ENCODE measurements at regions not wholly inside any gene's neighbourhood (a gene's known extent, or its start where the extent isn't known, plus 50 kb on each side); places are given as distances from the start of the nearest gene placed in this dataset.

DNA sequence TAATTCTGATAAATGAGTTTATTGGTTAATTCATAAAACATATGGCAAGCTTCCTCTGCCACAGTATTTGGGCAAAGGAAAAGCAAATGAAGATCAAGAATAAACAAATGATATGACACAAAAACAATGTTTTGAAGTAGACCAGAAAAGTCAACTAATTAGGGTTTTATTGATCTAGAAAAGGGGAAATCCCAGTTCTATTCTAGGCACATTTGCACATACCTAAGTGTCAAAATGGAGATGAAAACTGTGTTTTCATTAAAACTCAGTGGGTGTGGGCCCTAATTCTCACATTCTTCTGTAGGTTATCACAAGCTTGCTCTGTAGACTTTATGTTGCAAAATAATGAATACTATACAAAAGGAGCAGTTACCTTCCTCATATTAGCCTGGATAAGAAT, 69.0 kb upstream of the TENT5A start:
- Histone ChIP-seq H4K12ac (ENCODE audit: low read depth, low read length) (no peak overlapping the region), H4K91ac (ENCODE audit: low read depth, low read length) (no peak overlapping the region), H3K9ac (ENCODE audit: low read length) (no peak overlapping the region), H3K27me3 (ENCODE audit: insufficient read depth, low read length) (no peaks in the 10 kb centered on the region), H3K23ac (ENCODE audit: low read length) (no peak overlapping the region), H2BK12ac (ENCODE audit: low read length) (no peak overlapping the region), H3K4me1 (ENCODE audit: control insufficient read depth in 1 of 2, insufficient read depth in 2 of 2, low read length in 2 of 2) (peaks cover 0 to 2% of the 10 kb centered on the region in 2 experiments), H2BK5ac (ENCODE audit: low read depth, low read length, poor library complexity) (no peak overlapping the region), H3K79me2 (ENCODE audit: control insufficient read depth, insufficient read depth, low read length, poor library complexity) (no peaks in the 10 kb centered on the region), H3K4ac (ENCODE audit: low read depth, low read length) (no peak overlapping the region), H4K8ac (ENCODE audit: low read depth, low read length) (no peak overlapping the region), H2AK5ac (ENCODE audit: low read length) (no peak overlapping the region), H3K79me1 (ENCODE audit: low read length) (no peaks in the 10 kb centered on the region), H3K14ac (ENCODE audit: low read length) (no peak overlapping the region), H3K4me3 (ENCODE audit: low read depth, low read length) (no peak overlapping the region), H3K18ac (ENCODE audit: low read length) (no peak overlapping the region), H3K36me3 (ENCODE audit: control insufficient read depth in 1 of 2, insufficient read depth in 2 of 2, low read length in 2 of 2) (no peaks in the 10 kb centered on the region), H3K4me2 (ENCODE audit: low read length) (no peak overlapping the region), H3K9me3 (ENCODE audit: insufficient read depth, low read depth, low read length) (no peaks in the 10 kb centered on the region), H3K27ac (ENCODE audit: low read depth, low read length) (no peak overlapping the region), H2BK120ac (ENCODE audit: insufficient read depth, low read length, poor library complexity) (no peak overlapping the region), H2AFZ (ENCODE audit: insufficient read depth, low read length, poor library complexity) (no peak overlapping the region)
- no peak for DNase-seq

DNA sequence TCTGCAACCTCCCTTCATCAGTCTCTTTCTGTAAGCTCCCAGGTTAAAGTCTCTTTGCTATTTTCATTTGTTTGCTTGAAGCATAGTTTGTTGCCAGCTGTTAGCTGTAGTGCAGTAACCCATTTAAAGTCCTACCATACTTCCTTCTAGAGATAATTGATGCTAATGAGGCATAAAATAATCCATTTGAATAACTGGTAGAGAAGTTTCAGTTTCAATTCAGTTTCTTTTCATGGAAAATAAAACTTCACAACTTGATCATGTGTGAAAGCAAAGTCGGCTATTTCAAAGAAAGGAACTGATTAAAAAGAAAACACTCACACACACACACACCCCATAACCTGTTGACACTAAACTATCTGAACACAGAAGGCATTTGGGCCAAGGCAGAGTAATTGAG, 68.5 kb upstream of the TENT5A start:
- H3K18ac ChIP-seq (ENCODE audit: low read length): no peak overlapping the region
- H2BK12ac ChIP-seq (ENCODE audit: low read length): no peak overlapping the region
- no peak for DNase-seq
- no CpG with 5 or more reads among the region's 1 CpG for WGBS (ENCODE audit: extremely low coverage, insufficient coverage, insufficient read length)
- H3K9me3 ChIP-seq (ENCODE audit: insufficient read depth, low read depth, low read length): no peaks in the 10 kb centered on the region
- no peak overlapping the region for H3K4me3 ChIP-seq (ENCODE audit: low read depth, low read length)
- H4K12ac ChIP-seq (ENCODE audit: low read depth, low read length): no peak overlapping the region
- no peak overlapping the region for H3K27ac ChIP-seq (ENCODE audit: low read depth, low read length)
- H4K91ac ChIP-seq (ENCODE audit: low read depth, low read length): no peak overlapping the region
- no peaks in the 10 kb centered on the region for H3K36me3 ChIP-seq (ENCODE audit: control insufficient read depth in 1 of 2, insufficient read depth in 2 of 2, low read length in 2 of 2)
- no peaks in the 10 kb centered on the region for H3K79me1 ChIP-seq (ENCODE audit: low read length)
- no peak overlapping the region for H2BK5ac ChIP-seq (ENCODE audit: low read depth, low read length, poor library complexity)
- no peak overlapping the region for H3K9ac ChIP-seq (ENCODE audit: low read length)
- no peak overlapping the region for H4K8ac ChIP-seq (ENCODE audit: low read depth, low read length)
- H3K23ac ChIP-seq (ENCODE audit: low read length): no peak overlapping the region
- H3K79me2 ChIP-seq (ENCODE audit: control insufficient read depth, insufficient read depth, low read length, poor library complexity): no peaks in the 10 kb centered on the region
- H2AFZ ChIP-seq (ENCODE audit: insufficient read depth, low read length, poor library complexity): no peak overlapping the region
- no peak overlapping the region for H3K4me2 ChIP-seq (ENCODE audit: low read length)
- H3K4me1 ChIP-seq (ENCODE audit: control insufficient read depth in 1 of 2, insufficient read depth in 2 of 2, low read length in 2 of 2): peaks cover 0 to 2% of the 10 kb centered on the region in 2 experiments
- no peak overlapping the region for H3K14ac ChIP-seq (ENCODE audit: low read length)
- H2AK5ac ChIP-seq (ENCODE audit: low read length): no peak overlapping the region
- H3K4ac ChIP-seq (ENCODE audit: low read depth, low read length): no peak overlapping the region
- H3K27me3 ChIP-seq (ENCODE audit: insufficient read depth, low read length): no peaks in the 10 kb centered on the region
- H2BK120ac ChIP-seq (ENCODE audit: insufficient read depth, low read length, poor library complexity): no peak overlapping the region

DNA sequence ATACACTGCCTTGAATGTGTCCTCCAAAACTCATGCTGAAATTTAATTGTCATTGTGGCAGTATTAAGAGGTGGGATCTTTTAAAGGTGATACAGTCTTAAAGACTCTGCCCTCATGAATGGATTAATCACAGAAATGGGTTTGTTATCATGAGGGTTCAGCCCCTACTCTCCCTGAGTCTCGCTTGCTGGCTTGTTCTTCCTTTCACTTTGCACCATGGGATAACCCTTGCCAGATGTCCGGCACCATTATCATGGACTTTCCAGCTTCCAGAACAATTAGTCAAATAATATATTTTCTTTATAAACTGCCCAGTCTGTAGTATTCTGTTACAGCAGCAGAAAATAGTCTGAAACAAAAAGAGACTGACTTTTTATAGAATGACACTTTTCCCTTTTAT, 67.9 kb upstream of the TENT5A start:
- Histone ChIP-seq H3K4me3 (ENCODE audit: low read depth, low read length) (no peak overlapping the region), H3K27me3 (ENCODE audit: insufficient read depth, low read length) (no peaks in the 10 kb centered on the region), H3K23ac (ENCODE audit: low read length) (no peak overlapping the region), H3K14ac (ENCODE audit: low read length) (no peak overlapping the region), H2AFZ (ENCODE audit: insufficient read depth, low read length, poor library complexity) (no peak overlapping the region), H2AK5ac (ENCODE audit: low read length) (no peak overlapping the region), H2BK120ac (ENCODE audit: insufficient read depth, low read length, poor library complexity) (no peak overlapping the region), H2BK5ac (ENCODE audit: low read depth, low read length, poor library complexity) (no peak overlapping the region), H3K36me3 (ENCODE audit: control insufficient read depth in 1 of 2, insufficient read depth in 2 of 2, low read length in 2 of 2) (no peaks in the 10 kb centered on the region), H3K4ac (ENCODE audit: low read depth, low read length) (no peak overlapping the region), H3K9me3 (ENCODE audit: insufficient read depth, low read depth, low read length) (no peaks in the 10 kb centered on the region), H3K18ac (ENCODE audit: low read length) (no peak overlapping the region), H4K12ac (ENCODE audit: low read depth, low read length) (no peak overlapping the region), H3K4me2 (ENCODE audit: low read length) (no peak overlapping the region), H3K79me2 (ENCODE audit: control insufficient read depth, insufficient read depth, low read length, poor library complexity) (no peaks in the 10 kb centered on the region), H3K4me1 (ENCODE audit: control insufficient read depth in 1 of 2, insufficient read depth in 2 of 2, low read length in 2 of 2) (peaks cover 0 to 2% of the 10 kb centered on the region in 2 experiments), H2BK12ac (ENCODE audit: low read length) (no peak overlapping the region), H4K8ac (ENCODE audit: low read depth, low read length) (no peak overlapping the region), H3K79me1 (ENCODE audit: low read length) (no peaks in the 10 kb centered on the region), H3K9ac (ENCODE audit: low read length) (no peak overlapping the region), H4K91ac (ENCODE audit: low read depth, low read length) (no peak overlapping the region), H3K27ac (ENCODE audit: low read depth, low read length) (no peak overlapping the region)
- no peak for DNase-seq
- WGBS (ENCODE audit: extremely low coverage, insufficient coverage, insufficient read length): no CpG with 5 or more reads among the region's 2 CpGs

DNA sequence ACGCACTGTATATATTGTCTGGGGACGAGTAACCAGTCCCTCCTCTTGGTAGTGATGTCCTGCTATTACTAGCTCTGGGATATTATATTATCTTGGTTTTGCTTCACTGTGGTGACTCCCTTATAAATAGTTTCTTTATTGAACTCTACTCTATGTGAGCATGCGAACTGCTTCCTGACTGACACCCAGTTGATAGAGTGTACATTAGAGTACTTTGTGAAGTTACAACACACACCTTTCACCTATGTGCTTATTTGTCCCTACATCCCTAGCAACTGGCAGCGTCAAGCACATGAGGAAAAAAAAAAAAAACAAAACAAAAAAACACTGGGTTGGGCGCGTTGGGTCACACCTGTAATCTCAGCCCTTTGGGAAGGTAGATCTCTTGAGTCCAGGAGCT, 67.3 kb upstream of the TENT5A start:
- no peak overlapping the region for H4K12ac ChIP-seq (ENCODE audit: low read depth, low read length)
- no peak overlapping the region for H2BK120ac ChIP-seq (ENCODE audit: insufficient read depth, low read length, poor library complexity)
- no peak overlapping the region for H3K27ac ChIP-seq (ENCODE audit: low read depth, low read length)
- H3K79me2 ChIP-seq (ENCODE audit: control insufficient read depth, insufficient read depth, low read length, poor library complexity): no peaks in the 10 kb centered on the region
- H3K4me2 ChIP-seq (ENCODE audit: low read length): no peak overlapping the region
- H3K79me1 ChIP-seq (ENCODE audit: low read length): no peaks in the 10 kb centered on the region
- no peak overlapping the region for H2AFZ ChIP-seq (ENCODE audit: insufficient read depth, low read length, poor library complexity)
- no peak overlapping the region for H3K4me3 ChIP-seq (ENCODE audit: low read depth, low read length)
- H3K23ac ChIP-seq (ENCODE audit: low read length): no peak overlapping the region
- no peak overlapping the region for H2BK12ac ChIP-seq (ENCODE audit: low read length)
- H4K91ac ChIP-seq (ENCODE audit: low read depth, low read length): no peak overlapping the region
- no peaks in the 10 kb centered on the region for H3K27me3 ChIP-seq (ENCODE audit: insufficient read depth, low read length)
- H4K8ac ChIP-seq (ENCODE audit: low read depth, low read length): no peak overlapping the region
- H3K4ac ChIP-seq (ENCODE audit: low read depth, low read length): no peak overlapping the region
- no peak for DNase-seq
- WGBS (ENCODE audit: extremely low coverage, insufficient coverage, insufficient read length): no CpG with 5 or more reads among the region's 6 CpGs
- no peak overlapping the region for H3K18ac ChIP-seq (ENCODE audit: low read length)
- no peak overlapping the region for H3K14ac ChIP-seq (ENCODE audit: low read length)
- H3K36me3 ChIP-seq (ENCODE audit: control insufficient read depth in 1 of 2, insufficient read depth in 2 of 2, low read length in 2 of 2): no peaks in the 10 kb centered on the region
- no peak overlapping the region for H3K9ac ChIP-seq (ENCODE audit: low read length)
- H3K9me3 ChIP-seq (ENCODE audit: insufficient read depth, low read depth, low read length): no peaks in the 10 kb centered on the region
- H2AK5ac ChIP-seq (ENCODE audit: low read length): no peak overlapping the region
- no peak overlapping the region for H2BK5ac ChIP-seq (ENCODE audit: low read depth, low read length, poor library complexity)
- peaks cover 0 to 2% of the 10 kb centered on the region in 2 experiments for H3K4me1 ChIP-seq (ENCODE audit: control insufficient read depth in 1 of 2, insufficient read depth in 2 of 2, low read length in 2 of 2)

Data from trophoblast cell (in vitro differentiated cells and primary cell).